ENCODE measurements at regions not wholly inside any gene's neighbourhood (a gene's known extent, or its start where the extent isn't known, plus 50 kb on each side); places are given as distances from the start of the nearest gene placed in this dataset.

GRCh38 chr9:134986957-134987356 lies 69.2 kb upstream of the FCN1 start:
- CTCF ChIA-PET, result no interaction called here
- H3K27me3 ChIP-seq (ENCODE audit: control insufficient read depth, insufficient read depth, low read length), result no peaks in the 10 kb centered on the region
- no peak for DNase-seq (ENCODE audit: low read depth)
- no peak for TF ChIP-seq CTCF (IDR thresholded peaks at IDR 0.05; ENCODE audit: insufficient read depth, low read depth, low read length)
- H3K36me3 ChIP-seq (ENCODE audit: control insufficient read depth, insufficient read depth, low read length), result no peaks in the 10 kb centered on the region
- POLR2A ChIA-PET, result no interaction called here
- H3K4me3 ChIP-seq (ENCODE audit: low read depth, low read length), result no peak overlapping the region

- Histone ChIP-seq H3K4me3 (ENCODE audit: low read depth, low read length) (no peak overlapping the region), H3K27me3 (ENCODE audit: control insufficient read depth, insufficient read depth, low read length) (no peaks in the 10 kb centered on the region), H3K36me3 (ENCODE audit: control insufficient read depth, insufficient read depth, low read length) (no peaks in the 10 kb centered on the region)
- TF ChIP-seq CTCF (IDR thresholded peaks at IDR 0.05; ENCODE audit: insufficient read depth, low read depth, low read length), result no peak
- CTCF ChIA-PET, result no interaction called here
- DNase-seq (ENCODE audit: low read depth), result no peak
- POLR2A ChIA-PET, result no interaction called here
Measured at GRCh38 chr9:134987376-134987775, 69.7 kb upstream of the FCN1 start.

- Histone ChIP-seq H3K27me3 (ENCODE audit: control insufficient read depth, insufficient read depth, low read length) (no peaks in the 10 kb centered on the region), H3K4me3 (ENCODE audit: low read depth, low read length) (no peak overlapping the region), H3K36me3 (ENCODE audit: control insufficient read depth, insufficient read depth, low read length) (no peaks in the 10 kb centered on the region)
- TF ChIP-seq CTCF (IDR thresholded peaks at IDR 0.05; ENCODE audit: insufficient read depth, low read depth, low read length), result no peak
- ChIA-PET POLR2A (no interaction called here), CTCF (no interaction called here)
- no peak for DNase-seq (ENCODE audit: low read depth)
Measured at GRCh38 chr9:134987906-134988700, 70.4 kb upstream of the FCN1 start.

GRCh38 chr9:134988706-134989105 lies 71.0 kb upstream of the FCN1 start:
- no peak for TF ChIP-seq CTCF (IDR thresholded peaks at IDR 0.05; ENCODE audit: insufficient read depth, low read depth, low read length)
- ChIA-PET CTCF (no interaction called here), POLR2A (no interaction called here)
- H3K27me3 ChIP-seq (ENCODE audit: control insufficient read depth, insufficient read depth, low read length), result no peaks in the 10 kb centered on the region
- H3K4me3 ChIP-seq (ENCODE audit: low read depth, low read length), result no peak overlapping the region
- no peaks in the 10 kb centered on the region for H3K36me3 ChIP-seq (ENCODE audit: control insufficient read depth, insufficient read depth, low read length)
- no peak for DNase-seq (ENCODE audit: low read depth)

- no peaks in the 10 kb centered on the region for H3K36me3 ChIP-seq (ENCODE audit: control insufficient read depth, insufficient read depth, low read length)
- no peak overlapping the region for H3K4me3 ChIP-seq (ENCODE audit: low read depth, low read length)
- CTCF ChIA-PET, result no interaction called here
- no peak for DNase-seq (ENCODE audit: low read depth)
- POLR2A ChIA-PET, result no interaction called here
- TF ChIP-seq CTCF (IDR thresholded peaks at IDR 0.05; ENCODE audit: insufficient read depth, low read depth, low read length), result no peak
- H3K27me3 ChIP-seq (ENCODE audit: control insufficient read depth, insufficient read depth, low read length), result no peaks in the 10 kb centered on the region
Measured at GRCh38 chr9:134989206-134990065, 71.7 kb upstream of the FCN1 start.
